ENCODE measurements at regions not wholly inside any gene's neighbourhood (a gene's known extent, or its start where the extent isn't known, plus 50 kb on each side); places are given as distances from the start of the nearest gene placed in this dataset.
"Not testable (repeated sequence)": the region's sequence is repeated elsewhere in the genome, so short reads cannot be mapped to it uniquely, and the experiment has no call there.

GRCh38 chr19:20287070-20287469 lies 120.1 kb downstream of the ZNF486 start:
- DNase-seq: no peak

- not testable (repeated sequence) for DNase-seq
Measured at GRCh38 chr19:20285876-20286275, 118.9 kb downstream of the ZNF486 start.

GRCh38 chr19:20279516-20279915 lies 112.5 kb downstream of the ZNF486 start:
- DNase-seq: no peak

- DNase-seq: no peak
Measured at GRCh38 chr19:20278342-20278741, 111.3 kb downstream of the ZNF486 start.

- not testable (repeated sequence) for DNase-seq
Measured at GRCh38 chr19:20276732-20277082, 109.7 kb downstream of the ZNF486 start.

GRCh38 chr19:20276011-20276731 lies 109.2 kb downstream of the ZNF486 start:
- DNase-seq: no peak

- DNase-seq: no peak
Measured at GRCh38 chr19:20273951-20274570, 107.0 kb downstream of the ZNF486 start.

GRCh38 chr19:20273376-20273775 lies 106.4 kb downstream of the ZNF486 start:
- no peak for DNase-seq

- not testable (repeated sequence) for DNase-seq
Measured at GRCh38 chr19:20272627-20273010, 105.6 kb downstream of the ZNF486 start.

- not testable (repeated sequence) for DNase-seq
Measured at GRCh38 chr19:20271927-20272626, 105.1 kb downstream of the ZNF486 start.

- DNase-seq: no peak
Measured at GRCh38 chr19:20271215-20271926, 104.4 kb downstream of the ZNF486 start.

- DNase-seq: no peak
Measured at GRCh38 chr19:20269461-20269860, 102.4 kb downstream of the ZNF486 start.

- DNase-seq: not testable (repeated sequence)
Measured at GRCh38 chr19:20261513-20261912, 94.5 kb downstream of the ZNF486 start.

GRCh38 chr19:20260738-20261137 lies 93.7 kb downstream of the ZNF486 start:
- not testable (repeated sequence) for DNase-seq

- no peak for DNase-seq
Measured at GRCh38 chr19:20259615-20260014, 92.6 kb downstream of the ZNF486 start.

GRCh38 chr19:20256606-20257005 lies 89.6 kb downstream of the ZNF486 start:
- DNase-seq: no peak

- DNase-seq: no peak
Measured at GRCh38 chr19:20254121-20254520, 87.1 kb downstream of the ZNF486 start.

GRCh38 chr19:20252613-20253012 lies 85.6 kb downstream of the ZNF486 start:
- no peak for DNase-seq

GRCh38 chr19:20250627-20251026 lies 83.6 kb downstream of the ZNF486 start:
- DNase-seq: no peak

- no peak for DNase-seq
Measured at GRCh38 chr19:20250121-20250520, 83.1 kb downstream of the ZNF486 start.
